SK-N-SH treated with all-trans-retinoic acid at 6 μM for 48 hours (cell line): ENCODE measurements at regions not wholly inside any gene's neighbourhood (a gene's known extent, or its start where the extent isn't known, plus 50 kb on each side); places are given as distances from the start of the nearest gene placed in this dataset.

Experiments used
- OSR1 ChIP-seq: fragments of 250-450 bp; sonication (Bioruptor Pico); IDR thresholded peaks from 2 replicates; pipeline ENCODE4 v1.8.0; 2022; ENCODE audit warnings: moderate library complexity, mild to moderate bottlenecking, inconsistent platforms
- PATZ1 ChIP-seq: fragments of 250-450 bp; sonication (Bioruptor Pico); IDR thresholded peaks from 2 replicates; pipeline ENCODE4 v1.8.0; 2020; ENCODE audit warnings: mild to moderate bottlenecking, moderate library complexity, borderline replicate concordance
- PPARA ChIP-seq: fragments of 250-450 bp; sonication (Bioruptor Pico); IDR thresholded peaks from 2 replicates; pipeline ENCODE4 v1.5.0; 2020; ENCODE audit warnings: mild to moderate bottlenecking, borderline replicate concordance

DNA sequence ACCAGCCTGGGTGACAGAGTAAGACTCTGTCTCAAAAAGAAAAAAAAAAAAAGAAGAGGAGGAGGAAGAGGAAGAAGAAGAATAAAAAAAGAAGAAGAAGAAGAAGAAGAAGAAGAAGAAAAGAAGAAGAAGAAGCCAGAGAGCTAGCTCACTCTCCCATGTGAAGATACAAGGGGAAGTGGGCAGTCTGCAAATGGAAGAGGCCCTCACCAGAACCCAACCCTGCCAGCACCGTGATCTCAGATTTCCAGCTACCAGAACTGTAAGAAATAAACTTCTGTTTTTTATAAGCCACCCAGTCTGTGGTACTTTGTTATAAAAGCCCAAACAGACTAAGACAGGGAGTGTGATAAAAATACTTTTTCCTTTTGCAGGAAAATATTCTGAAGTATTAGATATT, 130.7 kb downstream of the ETNK1 start:
- TF ChIP-seq OSR1 (CRISPR knock-in tag) (no peak), PPARA (no peak), PATZ1 (CRISPR knock-in tag) (no peak)
